ENCODE measurements at regions not wholly inside any gene's neighbourhood (a gene's known extent, or its start where the extent isn't known, plus 50 kb on each side); places are given as distances from the start of the nearest gene placed in this dataset.

DNA sequence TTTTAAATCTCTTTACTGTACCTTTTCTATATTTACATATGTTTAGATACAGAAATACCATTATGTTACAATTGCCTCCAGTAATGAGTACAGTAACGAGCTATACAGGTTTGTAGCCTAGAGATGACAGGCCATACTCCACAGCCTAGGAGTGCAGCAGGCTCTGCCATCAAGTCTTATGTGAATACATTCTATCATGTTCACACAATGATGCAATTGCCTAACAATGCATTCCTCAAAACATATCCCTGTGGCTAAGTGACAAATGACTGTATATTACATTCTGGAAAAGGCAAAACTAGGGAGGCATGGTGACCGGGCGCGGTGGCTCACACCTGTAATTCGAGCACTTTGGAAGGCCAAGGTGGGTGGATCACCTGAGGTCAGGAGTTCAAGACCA lies 192.4 kb upstream of the IGF1R start:
- Histone ChIP-seq H3K9me3 (no peaks in the 10 kb centered on the region), H3K27me3 (no peaks in the 10 kb centered on the region), H3K4me3 (no peak overlapping the region), H3K27ac (no peak overlapping the region), H3K4me1 (no peaks in the 10 kb centered on the region), H3K36me3 (no peaks in the 10 kb centered on the region)
- 80 to 81% methylated on average over 5 of the region's 5 CpGs for WGBS, 2 donors (ENCODE audit: low coverage in 1 of 2)
- TF ChIP-seq POLR2AphosphoS5 (IDR thresholded peaks at IDR 0.05) = no peak
- no peak for TF ChIP-seq POLR2A (IDR thresholded peaks at IDR 0.05)
- TF ChIP-seq, protein P1, sequence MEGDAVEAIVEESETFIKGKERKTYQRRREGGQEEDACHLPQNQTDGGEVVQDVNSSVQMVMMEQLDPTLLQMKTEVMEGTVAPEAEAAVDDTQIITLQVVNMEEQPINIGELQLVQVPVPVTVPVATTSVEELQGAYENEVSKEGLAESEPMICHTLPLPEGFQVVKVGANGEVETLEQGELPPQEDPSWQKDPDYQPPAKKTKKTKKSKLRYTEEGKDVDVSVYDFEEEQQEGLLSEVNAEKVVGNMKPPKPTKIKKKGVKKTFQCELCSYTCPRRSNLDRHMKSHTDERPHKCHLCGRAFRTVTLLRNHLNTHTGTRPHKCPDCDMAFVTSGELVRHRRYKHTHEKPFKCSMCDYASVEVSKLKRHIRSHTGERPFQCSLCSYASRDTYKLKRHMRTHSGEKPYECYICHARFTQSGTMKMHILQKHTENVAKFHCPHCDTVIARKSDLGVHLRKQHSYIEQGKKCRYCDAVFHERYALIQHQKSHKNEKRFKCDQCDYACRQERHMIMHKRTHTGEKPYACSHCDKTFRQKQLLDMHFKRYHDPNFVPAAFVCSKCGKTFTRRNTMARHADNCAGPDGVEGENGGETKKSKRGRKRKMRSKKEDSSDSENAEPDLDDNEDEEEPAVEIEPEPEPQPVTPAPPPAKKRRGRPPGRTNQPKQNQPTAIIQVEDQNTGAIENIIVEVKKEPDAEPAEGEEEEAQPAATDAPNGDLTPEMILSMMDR (IDR thresholded peaks at IDR 0.05) = no peak
- TF ChIP-seq EP300 (IDR thresholded peaks at IDR 0.05) = no peak
- ATAC-seq = no peak

DNA sequence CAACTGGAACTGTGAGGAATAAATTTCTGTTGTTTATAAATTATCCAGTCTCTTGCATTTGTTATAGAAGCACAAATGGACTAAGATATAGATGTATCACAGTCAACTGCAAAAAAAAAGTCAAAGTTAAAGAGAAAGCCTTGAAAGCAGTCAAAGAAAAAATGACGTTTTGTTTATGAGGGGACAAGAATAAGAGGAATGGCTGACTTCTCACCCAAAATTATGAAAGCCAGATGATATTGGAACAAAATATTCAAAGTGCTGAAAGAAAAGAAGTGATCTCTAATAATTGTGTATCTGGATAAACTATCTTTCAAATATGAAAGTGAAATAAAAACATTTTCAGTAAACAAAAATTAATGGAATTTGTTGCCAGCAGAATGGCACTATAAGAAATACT lies 171.8 kb upstream of the IGF1R start:
- no peak for ATAC-seq
- Histone ChIP-seq H3K4me3 (no peak overlapping the region), H3K36me3 (no peaks in the 10 kb centered on the region), H3K4me1 (no peaks in the 10 kb centered on the region), H3K9me3 (peaks cover 0 to 25% (median 1%) of the 10 kb centered on the region in 3 donors), H3K27ac (no peak overlapping the region), H3K27me3 (no peaks in the 10 kb centered on the region)
- TF ChIP-seq POLR2AphosphoS5 (IDR thresholded peaks at IDR 0.05) (no peak), EP300 (IDR thresholded peaks at IDR 0.05) (no peak), POLR2A (IDR thresholded peaks at IDR 0.05) (no peak)
- TF ChIP-seq, protein P1 (IDR thresholded peaks at IDR 0.05) = no peak
- WGBS, 2 donors (ENCODE audit: low coverage in 1 of 2) = 56 to 91% methylated on average over 1 of the region's 1 CpG

- Histone ChIP-seq H3K27ac (no peak overlapping the region), H3K27me3 (no peaks in the 10 kb centered on the region), H3K9me3 (peaks cover 0 to 36% (median 1%) of the 10 kb centered on the region in 3 donors), H3K4me3 (no peak overlapping the region), H3K36me3 (no peaks in the 10 kb centered on the region), H3K4me1 (no peaks in the 10 kb centered on the region)
- ATAC-seq = no peak
- TF ChIP-seq POLR2A (IDR thresholded peaks at IDR 0.05) (no peak), EP300 (IDR thresholded peaks at IDR 0.05) (no peak)
- WGBS, 2 donors (ENCODE audit: low coverage in 1 of 2) = 65% methylated on average over 8 of the region's 11 CpGs; no CpG with 5 or more reads in 1 of the 2 donors
Measured at GRCh38 chr15:98480844-98481243, 167.5 kb upstream of the IGF1R start.

DNA sequence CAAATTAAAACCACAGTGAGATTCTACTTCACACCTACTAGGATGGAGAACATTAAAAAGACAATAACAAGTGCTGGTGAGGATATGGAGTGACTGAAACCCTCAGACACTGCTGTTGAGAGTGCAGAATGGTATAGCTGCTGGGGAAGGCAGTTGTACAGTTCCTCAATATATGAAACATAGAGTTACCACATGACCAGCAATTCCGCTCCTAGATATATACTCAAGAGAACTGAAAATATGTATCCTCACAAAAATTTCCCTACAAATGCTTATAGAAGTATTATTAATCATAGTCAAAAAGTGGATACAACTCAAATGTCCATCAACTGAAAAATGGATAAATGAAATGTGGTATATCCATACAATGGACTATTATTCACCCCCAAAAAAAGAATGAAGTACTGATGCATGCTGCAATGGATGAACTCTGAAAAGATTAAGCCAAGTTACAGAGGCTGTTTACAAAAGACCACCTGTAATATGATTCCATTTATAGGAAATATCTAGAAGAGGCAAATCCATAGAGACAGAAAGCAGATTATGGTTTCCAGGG lies 164.7 kb upstream of the IGF1R start:
- 89% methylated on average over 1 of the region's 1 CpG; no CpG with 5 or more reads in 1 of the 2 donors for WGBS, 2 donors (ENCODE audit: low coverage in 1 of 2)
- TF ChIP-seq EP300 (IDR thresholded peaks at IDR 0.05) (no peak), POLR2A (IDR thresholded peaks at IDR 0.05) (no peak), POLR2AphosphoS5 (IDR thresholded peaks at IDR 0.05) (no peak)
- TF ChIP-seq, protein P1 (IDR thresholded peaks at IDR 0.05) = no peak

GRCh38 chr15:98484914-98485313 lies 163.4 kb upstream of the IGF1R start:
- WGBS, 2 donors (ENCODE audit: low coverage in 1 of 2) = 43 to 77% methylated on average over 1 of the region's 1 CpG
- no peaks in the 10 kb centered on the region for H3K4me1 ChIP-seq
- H3K4me3 ChIP-seq = no peak overlapping the region
- no peaks in the 10 kb centered on the region for H3K36me3 ChIP-seq
- TF ChIP-seq EP300 (IDR thresholded peaks at IDR 0.05) (no peak), POLR2AphosphoS5 (IDR thresholded peaks at IDR 0.05) (no peak), POLR2A (IDR thresholded peaks at IDR 0.05) (no peak)
- TF ChIP-seq, protein P1 (IDR thresholded peaks at IDR 0.05) = no peak
- no peak overlapping the region for H3K27ac ChIP-seq
- H3K9me3 ChIP-seq = peaks cover 0 to 19% (median 0%) of the 10 kb centered on the region in 3 donors
- peaks cover 7% of the 10 kb centered on the region for H3K27me3 ChIP-seq
- no peak for ATAC-seq

More for the DNA sequence above, 164.7 kb upstream of the IGF1R start:
- no peak overlapping the region for H3K4me3 ChIP-seq
- no peak for ATAC-seq
- no peak overlapping the region for H3K27ac ChIP-seq
- H3K9me3 ChIP-seq = peaks cover 0 to 19% (median 0%) of the 10 kb centered on the region in 3 donors
- H3K4me1 ChIP-seq = no peaks in the 10 kb centered on the region
- no peaks in the 10 kb centered on the region for H3K36me3 ChIP-seq
- peaks cover 7% of the 10 kb centered on the region for H3K27me3 ChIP-seq

Data from gastroesophageal sphincter (tissue), 4 donors.